Gastrocnemius medialis (tissue), 4 donors: ENCODE measurements at regions not wholly inside any gene's neighbourhood (a gene's known extent, or its start where the extent isn't known, plus 50 kb on each side); places are given as distances from the start of the nearest gene placed in this dataset.

ENCODE experiments used
- CTCF ChIP-seq, 5 experiments: fragments of 450-650 bp in 3 of 5; fragments of 200-600 bp in 2 of 5; sonication (generic) in 2 of 5; IDR thresholded peaks in 4 of 5; conservative IDR thresholded peaks in 1 of 5; 1 replicate in 4 of 5; 2 replicates in 1 of 5; pipeline ENCODE4 v1.5.1; 2016 to 2019; ENCODE audit warnings: antibody characterized with exemption in 5 of 5, mild to moderate bottlenecking in 3 of 5, moderate library complexity in 3 of 5
- POLR2A ChIP-seq, 2 donors: fragments of 450-650 bp; IDR thresholded peaks; one replicate each; pipeline ENCODE4 v1.6.1; 2017; ENCODE audit warnings: antibody characterized with exemption in 2 of 2, mild to moderate bottlenecking in 2 of 2, moderate library complexity in 2 of 2

GRCh38 chr22:33984211-33984610 lies 63.9 kb upstream of the LARGE1 start:
- TF ChIP-seq CTCF (IDR thresholded peaks at IDR 0.05 in 4 of 5, conservative IDR thresholded peaks at IDR 0.05 in 1 of 5), result no peak
- no peak for TF ChIP-seq POLR2A (IDR thresholded peaks at IDR 0.05)
